Activated T-helper 1 cell treated with anti-CD3 and anti-CD28 coated beads, Interleukin-12 subunit alpha, Interleukin-12 subunit beta, Interleukin-2, Interleukin-4 antibody, amounts not matched to agents 30 ng/mL and 10 ng/mL and 1 ng/mL, durations not matched to agents 14 hours and 24 hours and 36 hours (primary cell): ENCODE measurements at regions not wholly inside any gene's neighbourhood (a gene's known extent, or its start where the extent isn't known, plus 50 kb on each side); places are given as distances from the start of the nearest gene placed in this dataset.

Experiments used
- DNase-seq: peaks from one replicate; pipeline ENCODE4 v3.0.0; 2021; ENCODE audit warnings: low spot score
- H3K27ac Mint-ChIP-seq: one replicate; pipeline ENCODE4 v1.8.0; 2021; ENCODE audit warnings: mild to moderate bottlenecking, mixed read lengths
- H3K27me3 Mint-ChIP-seq: one replicate; pipeline ENCODE4 v1.8.0; 2022; ENCODE audit warnings: mild to moderate bottlenecking, moderate library complexity, mixed read lengths; ENCODE audit not compliant: insufficient read depth
- H3K36me3 Mint-ChIP-seq: one replicate; pipeline ENCODE4 v1.8.0; 2021; ENCODE audit warnings: low read depth, mixed read lengths
- H3K4me1 Mint-ChIP-seq: one replicate; pipeline ENCODE4 v1.8.0; 2021; ENCODE audit warnings: low read depth, mixed read lengths
- H3K4me3 Mint-ChIP-seq: one replicate; pipeline ENCODE4 v1.8.0; 2021; ENCODE audit warnings: mild to moderate bottlenecking, moderate library complexity, mixed read lengths
- H3K9me3 Mint-ChIP-seq: one replicate; pipeline ENCODE4 v1.8.0; 2021; ENCODE audit warnings: mixed read lengths
- intact Hi-C: fragments of 100-400 bp; cut with micrococcal nuclease; formaldehyde crosslinking; loops from one replicate; pipeline ENCODE4 v1.15.1; 2024

DNA sequence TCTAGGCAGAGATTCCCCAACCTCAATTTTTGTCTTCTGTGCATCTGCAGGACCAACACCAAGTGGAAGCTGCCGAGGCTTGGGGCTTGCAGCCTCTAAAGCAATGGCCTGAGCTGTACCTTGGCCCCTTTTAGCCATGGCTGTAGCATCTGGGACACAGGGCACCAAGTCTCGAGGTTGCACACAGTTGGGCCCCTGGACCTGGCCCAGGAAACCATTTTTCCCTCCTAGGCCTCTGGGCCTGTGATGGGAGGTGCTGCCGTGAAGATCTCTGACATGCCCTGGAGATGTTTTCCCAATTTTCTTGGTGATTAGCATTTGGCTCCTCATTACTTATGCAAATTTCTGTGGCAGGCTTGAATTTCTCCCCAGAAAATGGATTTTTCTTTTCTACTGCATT, 105.7 kb upstream of the LDAH start:
- Mint-ChIP-seq H3K4me1 (no peaks in the 10 kb centered on the region), H3K27me3 (no peaks in the 10 kb centered on the region), H3K4me3 (no peak overlapping the region), H3K36me3 (no peaks in the 10 kb centered on the region), H3K27ac (no peak overlapping the region), H3K9me3 (no peaks in the 10 kb centered on the region)
- DNase-seq: no peak
- intact Hi-C loops: no loop called here

DNA sequence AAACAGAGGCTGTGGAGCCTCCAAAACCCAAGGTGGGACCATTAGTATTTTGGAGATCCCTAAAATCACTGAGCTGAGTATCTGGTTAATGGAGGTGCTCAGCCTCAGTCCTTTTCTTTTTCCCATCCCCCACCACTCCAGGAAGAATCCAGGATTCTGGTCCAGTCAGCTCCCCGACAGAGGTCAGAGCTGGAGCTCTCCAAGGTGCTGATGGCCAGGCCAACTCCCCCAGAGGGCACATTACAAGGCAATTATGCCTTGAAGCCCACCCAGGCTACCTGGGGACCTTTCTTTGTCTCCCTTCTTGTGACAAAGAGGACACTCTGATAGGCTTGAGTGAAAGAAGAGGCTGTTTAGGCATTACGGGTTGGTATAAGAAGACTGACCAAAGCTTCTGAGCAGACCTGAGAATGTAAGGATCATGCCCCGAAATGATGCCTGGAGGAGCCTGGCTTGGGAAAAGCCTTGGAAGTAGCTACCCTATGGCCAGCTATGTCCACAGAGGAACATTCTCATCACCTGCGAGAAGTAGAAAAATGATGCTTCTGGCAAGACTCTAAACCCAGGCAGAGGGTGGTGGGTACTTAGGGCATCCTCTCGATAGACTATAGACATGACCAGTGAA, 102.5 kb upstream of the LDAH start:
- Mint-ChIP-seq H3K4me3 (no peak overlapping the region), H3K4me1 (no peaks in the 10 kb centered on the region), H3K36me3 (no peaks in the 10 kb centered on the region), H3K27ac (no peak overlapping the region), H3K27me3 (no peaks in the 10 kb centered on the region), H3K9me3 (no peaks in the 10 kb centered on the region)
- intact Hi-C loops: no loop called here
- DNase-seq: no peak

DNA sequence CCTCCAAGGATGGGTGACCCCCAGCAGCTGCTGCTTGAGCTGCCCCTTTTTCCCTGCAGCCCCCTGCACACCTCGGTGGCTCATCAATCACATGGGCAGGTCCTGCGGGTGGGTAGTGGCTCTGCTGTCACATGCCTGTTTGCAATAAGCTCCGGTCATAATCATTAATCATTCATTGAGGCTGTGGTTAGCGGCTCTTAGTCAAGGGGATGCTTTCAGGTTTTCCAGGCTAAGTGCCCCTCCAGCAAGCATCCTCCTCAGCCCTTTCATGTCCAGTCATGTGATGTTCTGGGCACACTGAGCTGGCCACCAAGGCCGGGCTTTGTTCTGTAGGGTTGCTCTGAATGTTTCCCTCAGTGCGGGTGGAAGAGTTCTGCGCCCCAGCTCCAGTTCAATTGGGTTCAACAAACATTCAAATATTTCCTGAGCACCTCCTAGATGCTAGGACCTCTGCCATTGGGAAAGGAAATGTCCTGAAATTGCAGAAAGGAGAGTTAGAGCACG, 96.4 kb upstream of the LDAH start:
- peaks cover 3% of the 10 kb centered on the region for H3K27me3 Mint-ChIP-seq
- intact Hi-C loops: no loop called here
- H3K36me3 Mint-ChIP-seq: no peaks in the 10 kb centered on the region
- no peak for DNase-seq
- no peak overlapping the region for H3K27ac Mint-ChIP-seq
- H3K4me1 Mint-ChIP-seq: no peaks in the 10 kb centered on the region
- H3K9me3 Mint-ChIP-seq: no peaks in the 10 kb centered on the region
- H3K4me3 Mint-ChIP-seq: no peak overlapping the region

DNA sequence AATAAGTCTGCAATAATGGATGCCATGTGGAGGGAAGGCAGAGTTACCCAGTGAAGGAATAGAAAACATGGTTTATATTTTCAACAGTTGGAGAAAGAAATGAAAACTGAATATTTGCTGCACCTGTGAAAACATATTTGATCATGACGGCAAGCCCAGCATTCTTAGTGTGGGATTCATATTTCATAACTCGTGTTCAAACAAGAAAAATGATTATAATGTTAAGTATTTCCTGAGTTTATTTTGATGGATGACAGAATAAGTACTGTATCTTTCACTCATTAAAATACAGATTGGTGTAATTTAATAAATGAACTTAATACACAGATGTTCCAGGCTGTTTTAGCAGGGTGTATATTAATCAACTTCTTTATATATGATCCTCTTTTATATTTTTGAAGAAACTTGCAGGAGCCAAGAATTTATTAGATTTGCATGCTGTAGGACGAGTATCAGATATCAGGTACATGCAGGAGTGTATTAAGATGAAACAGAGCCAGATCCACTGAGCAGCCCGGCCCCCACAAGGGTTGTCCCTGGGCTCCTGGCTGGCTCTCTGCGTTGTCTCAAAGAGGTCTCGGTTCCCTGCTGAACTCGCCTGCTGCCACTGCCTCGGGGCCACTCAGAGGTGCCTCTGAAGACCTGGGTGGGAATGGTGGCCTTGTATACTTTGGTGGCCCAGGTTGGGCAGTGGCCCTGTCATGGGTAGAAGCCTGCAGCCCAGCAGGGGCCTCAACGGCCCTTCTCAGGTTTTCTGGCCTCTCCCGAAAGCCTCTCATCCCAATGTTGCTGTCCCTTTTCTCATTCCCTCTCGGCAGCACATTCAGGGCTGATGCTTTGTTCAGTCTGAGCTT, 95.0 kb upstream of the LDAH start:
- Mint-ChIP-seq H3K27me3 (peaks cover 8% of the 10 kb centered on the region), H3K4me3 (no peak overlapping the region), H3K4me1 (no peaks in the 10 kb centered on the region), H3K27ac (no peak overlapping the region), H3K9me3 (no peaks in the 10 kb centered on the region), H3K36me3 (no peaks in the 10 kb centered on the region)
- intact Hi-C loops: loop anchor here (2.0 kb wide), 1 partner anchor 257 kb away; no protein-coding TSS in a partner anchor
- no peak for DNase-seq

DNA sequence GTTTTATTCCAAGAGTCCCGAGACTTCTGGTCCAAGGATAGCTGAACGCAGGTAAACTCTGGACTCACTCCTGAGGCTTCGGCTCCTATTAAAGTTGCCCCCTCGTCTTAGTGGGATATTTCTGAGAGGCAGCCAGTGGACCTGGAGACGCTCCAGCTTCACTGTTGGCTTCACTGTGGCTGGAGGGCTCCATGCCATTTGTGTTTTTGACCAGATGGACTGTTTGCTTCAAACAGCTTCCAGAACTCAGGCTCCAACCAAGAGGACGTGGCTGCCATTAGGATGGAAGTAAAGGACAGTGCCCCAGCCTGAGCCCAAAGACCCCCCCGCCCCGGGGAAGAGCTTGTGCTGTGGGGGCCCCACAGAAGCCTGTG, 94.4 kb upstream of the LDAH start:
- H3K27ac Mint-ChIP-seq: no peak overlapping the region
- H3K4me3 Mint-ChIP-seq: no peak overlapping the region
- H3K4me1 Mint-ChIP-seq: no peaks in the 10 kb centered on the region
- no peak for DNase-seq
- intact Hi-C loops: loop anchor here (2.0 kb wide), 1 partner anchor 256 kb away; no protein-coding TSS in a partner anchor
- no peaks in the 10 kb centered on the region for H3K36me3 Mint-ChIP-seq
- H3K27me3 Mint-ChIP-seq: peaks cover 13% of the 10 kb centered on the region
- no peaks in the 10 kb centered on the region for H3K9me3 Mint-ChIP-seq

DNA sequence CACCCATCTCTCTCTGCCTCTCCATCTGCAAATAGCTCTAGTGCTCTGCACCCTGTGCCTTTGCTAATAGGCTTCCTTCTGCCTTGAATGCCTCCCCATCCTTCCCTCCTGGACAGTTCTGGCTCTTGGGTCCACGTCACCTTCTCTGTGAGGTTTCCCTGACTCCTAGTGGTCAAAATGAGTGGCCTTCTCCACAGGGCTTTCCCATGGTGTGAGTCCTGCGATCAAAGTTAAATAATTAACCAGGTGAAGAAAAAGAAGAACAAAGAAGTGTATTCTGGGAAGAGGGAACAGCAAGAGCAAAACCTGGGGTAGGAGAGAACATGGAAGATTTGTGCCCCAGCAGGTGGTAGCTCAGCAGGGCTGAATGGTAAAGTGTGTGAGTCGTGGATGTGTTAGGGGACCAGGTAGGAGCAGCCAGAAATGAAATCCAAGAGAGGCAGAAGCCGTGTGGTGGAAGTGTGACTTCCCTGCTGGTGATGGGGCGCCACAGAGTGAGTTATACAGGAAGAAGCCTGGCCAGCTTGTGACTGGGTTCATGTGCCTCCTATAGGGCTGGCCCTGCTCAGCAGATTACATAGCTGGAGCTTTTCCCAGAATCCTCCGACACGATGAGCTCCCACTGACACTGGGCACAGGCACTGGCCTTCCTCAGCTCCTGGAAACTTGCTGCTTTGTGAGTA, 93.8 kb upstream of the LDAH start:
- Mint-ChIP-seq H3K27ac (no peak overlapping the region), H3K4me1 (no peaks in the 10 kb centered on the region), H3K4me3 (no peak overlapping the region), H3K36me3 (no peaks in the 10 kb centered on the region), H3K27me3 (peaks cover 13% of the 10 kb centered on the region), H3K9me3 (no peaks in the 10 kb centered on the region)
- intact Hi-C loops: loop anchor here (2.0 kb wide), 1 partner anchor 256 kb away; no protein-coding TSS in a partner anchor
- DNase-seq: no peak

DNA sequence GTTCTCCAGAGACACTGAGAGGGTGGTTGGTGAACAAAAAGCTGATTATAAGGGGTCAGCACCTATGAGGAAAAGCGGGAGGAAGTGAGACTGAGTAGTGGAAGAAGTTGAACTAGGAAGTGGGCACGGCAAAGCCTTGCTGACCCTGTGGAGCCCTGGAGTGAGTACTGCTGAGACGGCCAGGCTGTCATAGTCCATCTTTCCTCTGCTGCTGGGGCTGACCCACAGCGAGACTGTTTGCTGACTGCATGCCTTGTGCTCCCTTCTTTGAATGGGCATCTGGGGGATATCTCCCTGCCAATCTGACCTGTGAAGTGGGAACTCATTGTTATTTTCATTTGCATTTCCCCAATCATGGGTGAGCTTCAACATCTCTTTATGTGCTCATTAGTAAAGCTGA, 92.4 kb upstream of the LDAH start:
- H3K27ac Mint-ChIP-seq: no peak overlapping the region
- no peaks in the 10 kb centered on the region for H3K36me3 Mint-ChIP-seq
- H3K27me3 Mint-ChIP-seq: peaks cover 13% of the 10 kb centered on the region
- no peaks in the 10 kb centered on the region for H3K9me3 Mint-ChIP-seq
- intact Hi-C loops: no loop called here
- no peak overlapping the region for H3K4me3 Mint-ChIP-seq
- no peaks in the 10 kb centered on the region for H3K4me1 Mint-ChIP-seq
- DNase-seq: no peak

DNA sequence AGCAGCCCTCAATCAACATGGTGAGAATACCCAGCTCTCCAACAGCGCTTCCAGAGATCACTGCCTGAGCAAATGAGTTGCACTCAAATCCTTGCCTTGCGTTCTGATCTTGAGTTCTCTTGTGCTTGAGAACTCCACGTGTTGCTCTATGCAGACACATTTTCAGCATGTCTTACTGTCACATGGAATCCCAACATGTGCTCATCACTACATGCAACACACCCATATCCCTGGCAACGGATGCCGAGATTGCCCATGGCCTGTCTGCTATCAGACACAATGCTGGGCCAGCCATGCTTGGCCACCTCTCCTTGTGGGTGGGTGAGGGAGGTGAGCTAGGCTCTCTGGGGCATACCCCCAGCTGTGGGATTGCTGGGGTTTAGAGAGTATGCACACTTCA, 91.9 kb upstream of the LDAH start:
- DNase-seq: no peak
- intact Hi-C loops: no loop called here
- Mint-ChIP-seq H3K4me3 (no peak overlapping the region), H3K27me3 (peaks cover 13% of the 10 kb centered on the region), H3K27ac (no peak overlapping the region), H3K36me3 (no peaks in the 10 kb centered on the region), H3K9me3 (no peaks in the 10 kb centered on the region), H3K4me1 (no peaks in the 10 kb centered on the region)

DNA sequence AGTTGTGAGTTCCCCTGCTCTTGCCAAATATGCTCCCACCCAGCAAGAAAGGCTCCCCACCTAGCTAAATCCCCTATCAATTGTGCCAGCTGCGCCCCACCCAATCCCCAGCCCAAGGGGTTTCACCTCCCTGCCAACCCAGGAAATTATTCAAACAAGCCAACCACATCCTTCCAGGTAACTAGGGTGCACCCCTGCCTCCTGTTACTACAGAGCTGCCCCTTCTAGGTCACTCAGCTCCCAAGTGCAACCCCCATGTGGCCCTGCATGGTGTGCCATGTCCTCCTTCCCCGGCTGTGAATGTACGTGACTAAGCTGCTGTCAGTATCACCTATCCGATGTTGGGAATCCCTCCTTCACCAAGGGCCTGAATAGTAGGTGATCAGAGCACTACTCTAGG, 91.2 kb upstream of the LDAH start:
- Mint-ChIP-seq H3K9me3 (no peaks in the 10 kb centered on the region), H3K36me3 (no peaks in the 10 kb centered on the region), H3K27me3 (peaks cover 13% of the 10 kb centered on the region), H3K27ac (no peak overlapping the region), H3K4me3 (no peak overlapping the region), H3K4me1 (no peaks in the 10 kb centered on the region)
- intact Hi-C loops: no loop called here
- no peak for DNase-seq

DNA sequence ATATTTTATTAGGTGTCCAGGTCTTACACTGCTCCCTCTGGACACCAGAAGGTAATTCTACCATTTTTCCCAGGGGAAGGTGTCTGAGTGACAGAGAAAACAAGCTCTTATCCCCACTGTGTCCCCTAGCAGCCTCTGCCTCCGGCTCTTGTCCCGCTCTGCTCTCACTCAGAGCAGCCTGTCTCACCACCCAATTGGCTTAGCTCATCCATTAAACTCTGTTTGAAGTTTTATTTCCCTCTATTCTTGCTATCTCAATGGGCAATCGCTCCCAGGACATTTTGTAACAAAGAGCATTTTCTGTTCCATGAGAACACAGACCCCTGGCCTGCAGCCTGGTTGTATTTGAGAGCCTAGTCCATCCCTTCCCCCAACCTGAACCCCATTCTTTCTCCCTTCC, 90.6 kb upstream of the LDAH start:
- no peak overlapping the region for H3K4me3 Mint-ChIP-seq
- H3K36me3 Mint-ChIP-seq: no peaks in the 10 kb centered on the region
- no peaks in the 10 kb centered on the region for H3K4me1 Mint-ChIP-seq
- intact Hi-C loops: no loop called here
- peaks cover 16% of the 10 kb centered on the region for H3K27me3 Mint-ChIP-seq
- no peak for DNase-seq
- no peaks in the 10 kb centered on the region for H3K9me3 Mint-ChIP-seq
- no peak overlapping the region for H3K27ac Mint-ChIP-seq

DNA sequence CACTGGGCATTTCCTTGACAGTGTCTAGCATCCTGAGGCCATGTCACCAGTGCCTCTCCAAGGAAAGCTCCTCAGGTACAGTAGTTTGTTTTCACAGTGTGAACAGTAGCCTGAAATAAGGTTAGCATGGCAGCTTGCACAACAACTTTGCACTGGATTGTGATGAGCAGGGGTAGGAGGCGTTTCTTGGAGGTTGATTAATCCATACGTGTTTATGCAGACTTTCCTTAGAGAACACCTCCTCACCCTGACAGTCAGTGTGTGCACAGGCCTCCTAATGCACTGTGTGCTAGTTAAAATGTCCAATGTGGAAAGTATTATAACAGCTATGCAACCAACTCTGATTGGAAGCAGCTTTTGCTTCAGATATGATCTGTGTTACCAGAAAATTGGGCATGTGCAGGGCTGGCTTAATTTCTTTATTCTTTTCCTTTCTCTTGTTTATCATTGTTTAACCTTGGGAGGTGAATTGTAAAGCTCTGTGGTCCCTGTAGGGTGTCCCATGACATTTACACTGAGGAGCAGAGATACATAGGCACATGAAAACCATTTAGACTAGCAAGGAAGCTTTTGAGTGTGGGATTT, 77.2 kb upstream of the LDAH start:
- Mint-ChIP-seq H3K36me3 (no peaks in the 10 kb centered on the region), H3K27ac (no peak overlapping the region), H3K27me3 (peaks cover 15% of the 10 kb centered on the region), H3K4me1 (no peaks in the 10 kb centered on the region), H3K4me3 (no peak overlapping the region), H3K9me3 (no peaks in the 10 kb centered on the region)
- no peak for DNase-seq
- intact Hi-C loops: no loop called here

DNA sequence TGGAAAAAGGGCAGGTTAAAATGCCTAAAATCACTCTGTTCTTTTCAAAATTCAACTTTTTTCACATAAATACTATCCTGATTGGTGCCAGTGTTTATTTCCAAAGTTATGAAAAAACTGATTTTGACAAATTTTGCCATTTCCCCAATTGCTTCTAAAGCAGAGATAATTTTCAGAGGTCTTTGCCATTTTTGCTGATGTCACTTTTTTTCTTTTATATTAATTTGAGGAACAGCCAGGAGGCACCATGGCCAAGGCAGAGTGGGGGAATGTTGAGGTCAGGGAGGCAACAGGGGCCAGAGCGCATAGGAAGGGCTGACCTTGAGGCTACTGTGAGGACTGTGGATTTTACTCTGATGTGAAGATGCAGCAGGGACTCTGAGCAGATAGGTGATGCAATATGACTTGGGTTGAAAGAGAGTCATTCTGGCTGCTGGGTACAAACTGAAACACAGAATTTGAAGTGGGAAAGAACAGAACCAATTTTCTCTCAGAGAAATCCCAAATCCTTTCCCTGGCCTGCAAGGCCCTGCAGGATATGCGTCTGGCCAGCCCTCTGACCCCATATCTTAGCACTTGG, 75.1 kb upstream of the LDAH start:
- Mint-ChIP-seq H3K27ac (no peak overlapping the region), H3K27me3 (peaks cover 8% of the 10 kb centered on the region), H3K4me3 (no peak overlapping the region), H3K9me3 (no peaks in the 10 kb centered on the region), H3K36me3 (no peaks in the 10 kb centered on the region), H3K4me1 (no peaks in the 10 kb centered on the region)
- intact Hi-C loops: no loop called here
- no peak for DNase-seq
